Suprapubic skin (tissue), 3 donors: ENCODE measurements at regions not wholly inside any gene's neighbourhood (a gene's known extent, or its start where the extent isn't known, plus 50 kb on each side); places are given as distances from the start of the nearest gene placed in this dataset.

Experiments
- POLR2A ChIP-seq, 2 donors: fragments of 450-650 bp; IDR thresholded peaks; one replicate each; pipeline ENCODE4 v1.6.1; 2017; ENCODE audit warnings: antibody characterized with exemption in 2 of 2, mild to moderate bottlenecking in 2 of 2, moderate library complexity in 2 of 2
- TF ChIP-seq, protein P1 (sequence below), 2 donors: fragments of 200-600 bp in 1 of 2; fragments of 450-650 bp in 1 of 2; sonication (generic) in 1 of 2; IDR thresholded peaks; one replicate each; pipeline ENCODE4 v1.5.1; 2016 to 2019; ENCODE audit warnings: antibody characterized with exemption in 2 of 2, mild to moderate bottlenecking in 1 of 2, moderate library complexity in 1 of 2

DNA sequence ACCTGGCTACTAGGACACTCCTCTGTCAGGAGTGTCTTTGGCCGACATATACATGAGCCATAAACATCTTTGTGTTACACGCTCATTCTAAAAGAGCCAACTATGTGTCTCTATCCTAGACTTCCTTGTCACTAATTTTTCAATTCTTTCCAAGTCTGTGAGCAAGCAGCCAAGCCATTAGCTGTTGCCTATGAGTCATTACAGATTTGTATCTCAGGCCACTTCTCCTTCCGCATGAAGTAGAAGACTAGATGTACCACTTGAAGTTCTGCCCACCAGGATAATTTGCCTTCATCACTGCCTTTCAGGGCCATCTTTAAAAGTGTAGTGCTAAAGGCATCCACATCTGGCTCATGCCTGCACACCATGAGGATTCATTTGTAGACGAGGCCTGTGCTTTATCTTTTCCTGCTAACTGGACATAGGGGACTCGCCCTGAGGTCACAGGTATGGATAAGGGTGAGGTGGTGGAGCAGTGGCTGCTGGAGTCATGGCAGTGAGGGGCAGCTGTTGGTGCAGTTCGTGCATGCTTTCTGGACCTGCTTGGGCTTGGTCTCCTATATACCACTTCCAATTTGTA lies 126.1 kb upstream of the KL start:
- TF ChIP-seq, protein P1, sequence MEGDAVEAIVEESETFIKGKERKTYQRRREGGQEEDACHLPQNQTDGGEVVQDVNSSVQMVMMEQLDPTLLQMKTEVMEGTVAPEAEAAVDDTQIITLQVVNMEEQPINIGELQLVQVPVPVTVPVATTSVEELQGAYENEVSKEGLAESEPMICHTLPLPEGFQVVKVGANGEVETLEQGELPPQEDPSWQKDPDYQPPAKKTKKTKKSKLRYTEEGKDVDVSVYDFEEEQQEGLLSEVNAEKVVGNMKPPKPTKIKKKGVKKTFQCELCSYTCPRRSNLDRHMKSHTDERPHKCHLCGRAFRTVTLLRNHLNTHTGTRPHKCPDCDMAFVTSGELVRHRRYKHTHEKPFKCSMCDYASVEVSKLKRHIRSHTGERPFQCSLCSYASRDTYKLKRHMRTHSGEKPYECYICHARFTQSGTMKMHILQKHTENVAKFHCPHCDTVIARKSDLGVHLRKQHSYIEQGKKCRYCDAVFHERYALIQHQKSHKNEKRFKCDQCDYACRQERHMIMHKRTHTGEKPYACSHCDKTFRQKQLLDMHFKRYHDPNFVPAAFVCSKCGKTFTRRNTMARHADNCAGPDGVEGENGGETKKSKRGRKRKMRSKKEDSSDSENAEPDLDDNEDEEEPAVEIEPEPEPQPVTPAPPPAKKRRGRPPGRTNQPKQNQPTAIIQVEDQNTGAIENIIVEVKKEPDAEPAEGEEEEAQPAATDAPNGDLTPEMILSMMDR (IDR thresholded peaks at IDR 0.05): no peak
- no peak for TF ChIP-seq POLR2A (IDR thresholded peaks at IDR 0.05)
